PC-9 (cell line): ENCODE measurements at regions not wholly inside any gene's neighbourhood (a gene's known extent, or its start where the extent isn't known, plus 50 kb on each side); places are given as distances from the start of the nearest gene placed in this dataset.

Experiments used
- BruUV-seq: library from RNA; stranded (reverse); fragments of 400-500 nt; replicated peaks from 2 replicates; lab custom pipeline; 2021; lab: Mats Ljungman, UMichigan
- CTCF ChIA-PET: fragments of 300-600 bp; sonication (Branson Sonifier 250); formaldehyde crosslinking; loops from one replicate; lab custom pipeline; 2022; ENCODE audit warnings: antibody characterized with exemption; lab: Charles Lee
- POLR2A ChIA-PET: fragments of 300-600 bp; sonication (Branson Sonifier 250); formaldehyde crosslinking; loops from one replicate; lab custom pipeline; 2022; ENCODE audit warnings: antibody characterized with exemption; ENCODE audit not compliant: unreplicated experiment; lab: Charles Lee
- DNase-seq, 2 experiments: peaks; one replicate each; pipeline versions ENCODE4 v3.0.0 to v3.0.0-alpha.2; 2015 to 2022; ENCODE audit warnings: mixed read lengths in 1 of 2
- H2AFZ ChIP-seq: fragments of 200-600 bp; sonication (generic); 2 replicates; pipeline ENCODE4 v1.8.1; 2017; ENCODE audit warnings: antibody characterized with exemption
- H3F3A ChIP-seq: fragments of 200-600 bp; sonication (generic); 2 replicates; pipeline ENCODE4 v1.8.1; 2017; ENCODE audit warnings: antibody characterized with exemption, mild to moderate bottlenecking, low read depth; ENCODE audit not compliant: insufficient read depth
- H3K27ac ChIP-seq: fragments of 200-600 bp; sonication (generic); 2 replicates; pipeline ENCODE4 v1.6.1; 2016; ENCODE audit warnings: mixed run types
- H3K27me3 ChIP-seq: fragments of 200-600 bp; sonication (generic); 2 replicates; pipeline ENCODE4 v1.6.1; 2016; ENCODE audit warnings: low read depth, mixed run types; ENCODE audit not compliant: insufficient read depth
- H3K36me3 ChIP-seq: fragments of 200-600 bp; sonication (generic); 2 replicates; pipeline ENCODE4 v1.6.1; 2016; ENCODE audit warnings: low read depth, mixed run types
- H3K4me1 ChIP-seq: fragments of 200-600 bp; sonication (generic); replicated peaks from 2 replicates; pipeline ENCODE4 v1.6.1; 2016; ENCODE audit warnings: mixed run types; ENCODE audit not compliant: insufficient read depth
- H3K4me2 ChIP-seq: fragments of 200-600 bp; sonication (generic); 2 replicates; pipeline ENCODE4 v1.6.1; 2017; ENCODE audit warnings: mixed run types
- H3K4me3 ChIP-seq: fragments of 200-600 bp; sonication (generic); 2 replicates; pipeline ENCODE4 v1.6.1; 2016; ENCODE audit warnings: mixed run types
- H3K79me2 ChIP-seq: fragments of 200-600 bp; sonication (generic); 2 replicates; pipeline ENCODE4 v1.6.1; 2017; ENCODE audit warnings: low read depth, mixed run types
- H3K9me2 ChIP-seq: fragments of 200-600 bp; sonication (generic); 2 replicates; pipeline ENCODE4 v1.8.1; 2017; ENCODE audit warnings: mild to moderate bottlenecking; ENCODE audit not compliant: insufficient read depth
- H3K9me3 ChIP-seq: fragments of 200-600 bp; sonication (generic); 2 replicates; pipeline ENCODE4 v1.8.1; 2016; ENCODE audit warnings: low read depth; ENCODE audit not compliant: insufficient read depth
- H4K20me1 ChIP-seq: fragments of 200-600 bp; sonication (generic); 2 replicates; pipeline ENCODE4 v1.8.1; 2017; ENCODE audit not compliant: insufficient read depth
- EZH2 ChIP-seq: fragments of 200-600 bp; sonication (generic); IDR thresholded peaks from 2 replicates; pipeline ENCODE4 v1.8.0; 2017; ENCODE audit warnings: antibody characterized with exemption, low read depth
- intact Hi-C: fragments of 100-400 bp; cut with micrococcal nuclease; formaldehyde crosslinking; loops from one replicate; pipeline ENCODE4 v1.10.0; 2022; ENCODE audit not compliant: unreplicated experiment
- TF ChIP-seq, protein P1 (sequence below): fragments of 200-600 bp; sonication (generic); conservative IDR thresholded peaks from 2 replicates; pipeline ENCODE4 v1.6.1; 2017; ENCODE audit warnings: mixed run types, antibody characterized with exemption, mild to moderate bottlenecking, moderate library complexity

DNA sequence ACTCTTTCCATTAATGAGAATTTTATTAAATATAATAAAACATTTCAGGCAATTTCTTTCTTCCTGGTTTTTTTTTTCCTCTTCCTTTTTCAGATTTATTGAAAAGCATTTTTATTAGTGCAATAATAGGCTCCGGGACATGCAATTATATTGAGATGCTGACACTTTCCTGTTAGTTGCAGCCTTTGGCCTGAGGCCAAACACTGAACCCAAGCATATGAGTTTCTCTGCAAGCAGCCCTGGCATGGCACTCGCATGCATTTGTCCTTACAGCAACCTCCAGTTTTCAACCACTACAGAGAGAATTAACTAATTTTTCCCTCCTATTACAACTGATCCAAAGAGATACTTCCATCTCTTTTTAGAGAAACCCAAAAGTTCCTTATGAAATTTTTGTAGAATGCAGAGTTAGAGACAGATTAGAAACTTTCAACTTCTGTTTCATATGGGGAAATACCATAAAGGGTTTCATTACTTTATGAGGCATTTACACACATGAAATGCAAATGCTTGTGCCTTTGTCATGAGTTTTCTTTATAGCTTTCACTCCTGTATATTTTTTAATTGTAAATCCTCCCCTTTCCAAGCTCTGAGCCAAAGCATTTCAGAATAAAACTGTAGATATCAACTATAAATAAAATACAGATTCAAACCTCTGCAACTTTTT is 183.0 kb downstream of the CETN3 start:
- H3K79me2 ChIP-seq = no peaks in the 10 kb centered on the region
- ChIA-PET POLR2A (no interaction called here), CTCF (no interaction called here)
- no peak overlapping the region for H2AFZ ChIP-seq
- H3K36me3 ChIP-seq = no peaks in the 10 kb centered on the region
- H3F3A ChIP-seq = no peaks in the 10 kb centered on the region
- no peaks in the 10 kb centered on the region for H3K27me3 ChIP-seq
- no peak for TF ChIP-seq EZH2
- TF ChIP-seq, protein P1, sequence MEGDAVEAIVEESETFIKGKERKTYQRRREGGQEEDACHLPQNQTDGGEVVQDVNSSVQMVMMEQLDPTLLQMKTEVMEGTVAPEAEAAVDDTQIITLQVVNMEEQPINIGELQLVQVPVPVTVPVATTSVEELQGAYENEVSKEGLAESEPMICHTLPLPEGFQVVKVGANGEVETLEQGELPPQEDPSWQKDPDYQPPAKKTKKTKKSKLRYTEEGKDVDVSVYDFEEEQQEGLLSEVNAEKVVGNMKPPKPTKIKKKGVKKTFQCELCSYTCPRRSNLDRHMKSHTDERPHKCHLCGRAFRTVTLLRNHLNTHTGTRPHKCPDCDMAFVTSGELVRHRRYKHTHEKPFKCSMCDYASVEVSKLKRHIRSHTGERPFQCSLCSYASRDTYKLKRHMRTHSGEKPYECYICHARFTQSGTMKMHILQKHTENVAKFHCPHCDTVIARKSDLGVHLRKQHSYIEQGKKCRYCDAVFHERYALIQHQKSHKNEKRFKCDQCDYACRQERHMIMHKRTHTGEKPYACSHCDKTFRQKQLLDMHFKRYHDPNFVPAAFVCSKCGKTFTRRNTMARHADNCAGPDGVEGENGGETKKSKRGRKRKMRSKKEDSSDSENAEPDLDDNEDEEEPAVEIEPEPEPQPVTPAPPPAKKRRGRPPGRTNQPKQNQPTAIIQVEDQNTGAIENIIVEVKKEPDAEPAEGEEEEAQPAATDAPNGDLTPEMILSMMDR = no peak
- DNase-seq = no peak
- H3K27ac ChIP-seq = no peak overlapping the region
- no TSS peak for BruUV-seq
- H4K20me1 ChIP-seq = no peaks in the 10 kb centered on the region
- no peaks in the 10 kb centered on the region for H3K9me2 ChIP-seq
- no peak overlapping the region for H3K4me2 ChIP-seq
- H3K4me1 ChIP-seq = 0 out of 2 replicates have a peak, but pooled peaks cover 3% of the 10 kb centered on the region
- intact Hi-C loops = no loop called here
- no peak overlapping the region for H3K4me3 ChIP-seq
- H3K9me3 ChIP-seq = no peaks in the 10 kb centered on the region

- no TSS peak for BruUV-seq
- CTCF ChIA-PET = no interaction called here
Measured at GRCh38 chr5:90224342-90224741, 185.2 kb downstream of the CETN3 start.

GRCh38 chr5:90223756-90224155 is 185.8 kb downstream of the CETN3 start:
- CTCF ChIA-PET = no interaction called here
- intact Hi-C loops = no loop called here

More at GRCh38 chr5:90224342-90224741, 185.2 kb downstream of the CETN3 start:
- Histone ChIP-seq H3K4me3 (no peak overlapping the region), H3K9me2 (no peaks in the 10 kb centered on the region), H3F3A (no peaks in the 10 kb centered on the region), H3K4me1 (0 out of 2 replicates have a peak, but pooled peaks cover 7% of the 10 kb centered on the region), H2AFZ (no peak overlapping the region), H4K20me1 (no peaks in the 10 kb centered on the region), H3K79me2 (no peaks in the 10 kb centered on the region), H3K4me2 (no peak overlapping the region), H3K9me3 (no peaks in the 10 kb centered on the region), H3K27me3 (no peaks in the 10 kb centered on the region), H3K36me3 (no peaks in the 10 kb centered on the region), H3K27ac (no peak overlapping the region)
- no peak for DNase-seq
- POLR2A ChIA-PET = no interaction called here
- TF ChIP-seq, protein P1 = no peak
- no peak for TF ChIP-seq EZH2
- intact Hi-C loops = no loop called here

More at GRCh38 chr5:90223756-90224155, 185.8 kb downstream of the CETN3 start:
- Histone ChIP-seq H3K27ac (no peak overlapping the region), H3K4me3 (no peak overlapping the region), H2AFZ (no peak overlapping the region), H3K9me3 (no peaks in the 10 kb centered on the region), H3K9me2 (no peaks in the 10 kb centered on the region), H3K27me3 (no peaks in the 10 kb centered on the region), H3K79me2 (no peaks in the 10 kb centered on the region), H3K4me1 (0 out of 2 replicates have a peak, but pooled peaks cover 7% of the 10 kb centered on the region), H3F3A (no peaks in the 10 kb centered on the region), H4K20me1 (no peaks in the 10 kb centered on the region), H3K4me2 (no peak overlapping the region), H3K36me3 (no peaks in the 10 kb centered on the region)
- TF ChIP-seq EZH2 = no peak
- TF ChIP-seq, protein P1 = no peak
- BruUV-seq = no TSS peak
- DNase-seq = no peak
- POLR2A ChIA-PET = no interaction called here
